MM.1S (cell line): ENCODE measurements at regions not wholly inside any gene's neighbourhood (a gene's known extent, or its start where the extent isn't known, plus 50 kb on each side); places are given as distances from the start of the nearest gene placed in this dataset.

Source experiments
- DNase-seq: peaks from one replicate; pipeline ENCODE4 v3.0.0-alpha.2; 2015
- H2AFZ ChIP-seq: fragments of 300-600 bp; sonication (generic); 2 replicates; pipeline ENCODE4 v1.6.0; 2016; ENCODE audit warnings: antibody characterized with exemption, low read length
- H3F3A ChIP-seq: fragments of 300-600 bp; sonication (generic); 2 replicates; pipeline ENCODE4 v1.6.1; 2016; ENCODE audit warnings: mild to moderate bottlenecking, antibody characterized with exemption, low read length, moderate library complexity, mixed read lengths; ENCODE audit not compliant: insufficient read depth
- H3K27ac ChIP-seq: fragments of 300-600 bp; sonication (generic); 2 replicates; pipeline ENCODE4 v1.5.1; 2016; ENCODE audit warnings: mild to moderate bottlenecking, low read length
- H3K27me3 ChIP-seq: fragments of 300-600 bp; sonication (generic); replicated peaks from 2 replicates; pipeline ENCODE4 v1.6.0; 2016; ENCODE audit warnings: low read length; ENCODE audit not compliant: insufficient read depth
- H3K36me3 ChIP-seq: fragments of 300-600 bp; sonication (generic); replicated peaks from 2 replicates; pipeline ENCODE4 v1.6.1; 2016; ENCODE audit warnings: mild to moderate bottlenecking, low read length, mixed read lengths; ENCODE audit not compliant: insufficient read depth
- H3K4me1 ChIP-seq: fragments of 300-600 bp; sonication (generic); 2 replicates; pipeline ENCODE4 v1.6.1; 2016; ENCODE audit warnings: low read length, mixed read lengths
- H3K4me2 ChIP-seq: fragments of 300-600 bp; sonication (generic); 2 replicates; pipeline ENCODE4 v1.6.0; 2016; ENCODE audit warnings: low read depth, low read length
- H3K4me3 ChIP-seq: fragments of 300-600 bp; sonication (generic); 2 replicates; pipeline ENCODE4 v1.5.1; 2016; ENCODE audit warnings: low read length, mixed read lengths
- H3K79me2 ChIP-seq: fragments of 300-600 bp; sonication (generic); 2 replicates; pipeline ENCODE4 v1.6.1; 2016; ENCODE audit warnings: mixed run types, low read length, mixed read lengths
- H3K9ac ChIP-seq: fragments of 300-600 bp; sonication (generic); 2 replicates; pipeline ENCODE4 v1.6.1; 2016; ENCODE audit warnings: low read length, mixed read lengths
- H3K9me2 ChIP-seq: fragments of 300-600 bp; sonication (generic); replicated peaks from 2 replicates; pipeline ENCODE4 v1.6.1; 2016; ENCODE audit warnings: mild to moderate bottlenecking, low read length, mixed read lengths; ENCODE audit not compliant: insufficient read depth
- H3K9me3 ChIP-seq: fragments of 300-600 bp; sonication (generic); replicated peaks from 2 replicates; pipeline ENCODE4 v1.6.1; 2016; ENCODE audit warnings: mild to moderate bottlenecking, low read length, mixed read lengths; ENCODE audit not compliant: insufficient read depth
- H4K20me1 ChIP-seq: fragments of 300-600 bp; sonication (generic); 2 replicates; pipeline ENCODE4 v1.6.1; 2016; ENCODE audit warnings: mild to moderate bottlenecking, low read length, moderate library complexity, mixed read lengths; ENCODE audit not compliant: insufficient read depth
- CTCF ChIP-seq: fragments of 300-600 bp; sonication (generic); IDR thresholded peaks from 2 replicates; pipeline ENCODE4 v1.5.1; 2016; ENCODE audit warnings: antibody characterized with exemption, low read length, mixed read lengths
- EZH2 ChIP-seq: fragments of 300-600 bp; sonication (generic); optimal IDR thresholded peaks from 2 replicates; pipeline ENCODE3; 2017; ENCODE audit warnings: low read depth, mild to moderate bottlenecking, antibody characterized with exemption, low read length, mixed read lengths
- EZH2phosphoT487 ChIP-seq: fragments of 300-600 bp; sonication (generic); IDR thresholded peaks from 2 replicates; pipeline ENCODE4 v1.6.1; 2018; ENCODE audit warnings: antibody characterized with exemption, low read length

GRCh38 chr11:128195057-128195751 is 392.2 kb downstream of the ETS1 start:
- Histone ChIP-seq H3K9ac (no peak overlapping the region), H3K9me3 (no peaks in the 10 kb centered on the region), H3K79me2 (no peaks in the 10 kb centered on the region), H3K4me2 (no peak overlapping the region), H3K27me3 (no peaks in the 10 kb centered on the region), H3K4me1 (no peaks in the 10 kb centered on the region), H3K9me2 (no peaks in the 10 kb centered on the region), H3K27ac (no peak overlapping the region), H2AFZ (no peak overlapping the region), H3F3A (no peaks in the 10 kb centered on the region), H3K4me3 (no peak overlapping the region), H3K36me3 (no peaks in the 10 kb centered on the region), H4K20me1 (no peaks in the 10 kb centered on the region)
- DNase-seq, result no peak
- TF ChIP-seq CTCF (no peak), EZH2phosphoT487 (no peak), EZH2 (no peak)

GRCh38 chr11:128194216-128194615 is 393.1 kb downstream of the ETS1 start:
- Histone ChIP-seq H3K9ac (no peak overlapping the region), H3K4me1 (no peaks in the 10 kb centered on the region), H3K4me2 (no peak overlapping the region), H2AFZ (no peak overlapping the region), H3K36me3 (no peaks in the 10 kb centered on the region), H3K4me3 (no peak overlapping the region), H3K27ac (no peak overlapping the region), H3F3A (no peaks in the 10 kb centered on the region), H3K79me2 (no peaks in the 10 kb centered on the region), H4K20me1 (no peaks in the 10 kb centered on the region), H3K9me3 (no peaks in the 10 kb centered on the region), H3K9me2 (no peaks in the 10 kb centered on the region), H3K27me3 (no peaks in the 10 kb centered on the region)
- TF ChIP-seq EZH2, result no peak
- no peak for TF ChIP-seq EZH2phosphoT487
- DNase-seq, result no peak

DNA sequence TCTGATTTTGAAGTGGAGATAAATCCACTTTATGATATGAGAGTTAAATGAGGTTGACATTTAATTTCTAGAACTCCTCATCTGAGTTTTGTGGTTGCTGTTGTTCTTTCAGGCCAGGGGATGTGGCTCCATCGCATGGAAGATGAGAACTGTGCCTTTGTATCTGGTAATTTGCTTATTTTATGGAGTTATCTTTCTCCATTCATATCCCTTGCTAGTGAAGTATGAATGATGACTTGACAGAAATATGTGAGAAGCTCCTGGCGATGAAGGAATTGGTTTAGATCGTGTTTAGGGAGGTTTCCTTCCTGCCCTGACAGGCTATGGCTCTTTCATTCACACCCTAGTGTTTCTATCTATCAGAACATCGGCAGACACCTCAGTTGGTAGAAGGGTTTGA is 393.7 kb downstream of the ETS1 start:
- H3K79me2 ChIP-seq, result no peaks in the 10 kb centered on the region
- no peak overlapping the region for H3K27ac ChIP-seq
- H3K4me3 ChIP-seq, result no peak overlapping the region
- DNase-seq, result no peak
- no peaks in the 10 kb centered on the region for H3K27me3 ChIP-seq
- H3F3A ChIP-seq, result no peaks in the 10 kb centered on the region
- H3K9me3 ChIP-seq, result no peaks in the 10 kb centered on the region
- no peaks in the 10 kb centered on the region for H3K9me2 ChIP-seq
- H3K9ac ChIP-seq, result no peak overlapping the region
- no peak for TF ChIP-seq EZH2
- TF ChIP-seq EZH2phosphoT487, result no peak
- no peak for TF ChIP-seq CTCF
- no peaks in the 10 kb centered on the region for H4K20me1 ChIP-seq
- H3K4me2 ChIP-seq, result no peak overlapping the region
- H3K4me1 ChIP-seq, result no peaks in the 10 kb centered on the region
- H3K36me3 ChIP-seq, result no peaks in the 10 kb centered on the region
- no peak overlapping the region for H2AFZ ChIP-seq

DNA sequence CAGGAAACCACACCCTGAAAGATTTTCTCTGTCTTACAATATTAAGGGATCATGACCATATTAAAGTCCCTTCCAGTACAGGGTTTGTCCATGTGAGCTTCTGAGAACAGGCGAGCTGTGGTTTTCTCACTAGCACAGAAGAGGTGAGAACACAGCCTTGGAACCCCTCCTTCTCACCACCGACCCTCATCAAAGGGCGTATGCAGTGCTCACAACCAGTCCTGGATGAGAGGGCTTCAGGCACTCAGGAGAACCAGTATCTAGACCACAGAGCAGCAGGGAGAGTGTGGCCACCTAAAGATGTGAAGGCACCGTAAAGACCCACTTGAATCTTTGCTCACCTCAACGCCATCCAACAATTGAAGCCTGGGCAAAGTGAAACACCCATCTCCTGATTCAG is 397.0 kb downstream of the ETS1 start:
- H3K27ac ChIP-seq, result no peak overlapping the region
- H3K4me1 ChIP-seq, result no peaks in the 10 kb centered on the region
- no peaks in the 10 kb centered on the region for H3K27me3 ChIP-seq
- H3F3A ChIP-seq, result no peaks in the 10 kb centered on the region
- H3K9ac ChIP-seq, result no peak overlapping the region
- no peak overlapping the region for H3K4me2 ChIP-seq
- no peak for TF ChIP-seq EZH2
- TF ChIP-seq CTCF, result no peak
- no peak for TF ChIP-seq EZH2phosphoT487
- H3K4me3 ChIP-seq, result no peak overlapping the region
- no peak overlapping the region for H2AFZ ChIP-seq
- H3K9me3 ChIP-seq, result no peaks in the 10 kb centered on the region
- no peaks in the 10 kb centered on the region for H3K79me2 ChIP-seq
- no peak for DNase-seq
- H4K20me1 ChIP-seq, result no peaks in the 10 kb centered on the region
- no peaks in the 10 kb centered on the region for H3K36me3 ChIP-seq
- no peaks in the 10 kb centered on the region for H3K9me2 ChIP-seq
